RCC 7860 (cell line): ENCODE measurements at regions not wholly inside any gene's neighbourhood (a gene's known extent, or its start where the extent isn't known, plus 50 kb on each side); places are given as distances from the start of the nearest gene placed in this dataset.

ENCODE experiments used
- DNase-seq: peaks from one replicate; pipeline ENCODE4 v3.0.0-alpha.2; 2015; ENCODE audit warnings: low spot score
- FAIRE-seq: peaks from 2 replicates; lab custom pipeline; 2012; peaks lifted over from hg19 to GRCh38; lab: Jason Lieb, UNC

GRCh38 chr20:24339210-24339641 lies 130.2 kb upstream of the SYNDIG1 start:
- FAIRE-seq, result no peak

GRCh38 chr20:24337551-24337950 lies 131.9 kb upstream of the SYNDIG1 start:
- FAIRE-seq (no peak), DNase-seq (no peak)

More at GRCh38 chr20:24339210-24339641, 130.2 kb upstream of the SYNDIG1 start:
- DNase-seq, result no peak

- FAIRE-seq, result no peak
- DNase-seq, result no peak
Observed at GRCh38 chr20:24337069-24337468, 132.4 kb upstream of the SYNDIG1 start.

- no peak for FAIRE-seq
- DNase-seq, result no peak
Observed at GRCh38 chr20:24334830-24335229, 134.6 kb upstream of the SYNDIG1 start.

- FAIRE-seq, result no peak
- no peak for DNase-seq
Observed at GRCh38 chr20:24332956-24333355, 136.5 kb upstream of the SYNDIG1 start.

GRCh38 chr20:24331939-24332338 lies 137.5 kb upstream of the SYNDIG1 start:
- no peak for FAIRE-seq

GRCh38 chr20:24328901-24329300 lies 140.5 kb upstream of the SYNDIG1 start:
- FAIRE-seq, result no peak
- DNase-seq, result no peak

More at GRCh38 chr20:24331939-24332338, 137.5 kb upstream of the SYNDIG1 start:
- DNase-seq, result no peak

- no peak for DNase-seq
- FAIRE-seq, result no peak
Observed at GRCh38 chr20:24321973-24322372, 147.5 kb upstream of the SYNDIG1 start.

GRCh38 chr20:24318569-24319352 lies 150.7 kb upstream of the SYNDIG1 start:
- no peak for DNase-seq
- no peak for FAIRE-seq

- FAIRE-seq (no peak), DNase-seq (no peak)
Observed at GRCh38 chr20:24317224-24317623, 152.2 kb upstream of the SYNDIG1 start.

- DNase-seq, result no peak
- no peak for FAIRE-seq
Observed at GRCh38 chr20:24316731-24317130, 152.7 kb upstream of the SYNDIG1 start.

GRCh38 chr20:24314053-24314452 lies 155.4 kb upstream of the SYNDIG1 start:
- FAIRE-seq, result no peak

GRCh38 chr20:24309596-24309995 lies 159.8 kb upstream of the SYNDIG1 start:
- DNase-seq (no peak), FAIRE-seq (no peak)

More at GRCh38 chr20:24314053-24314452, 155.4 kb upstream of the SYNDIG1 start:
- no peak for DNase-seq

GRCh38 chr20:24305371-24305770 lies 164.1 kb upstream of the SYNDIG1 start:
- no peak for FAIRE-seq
- no peak for DNase-seq

GRCh38 chr20:24304291-24304690 lies 165.1 kb upstream of the SYNDIG1 start:
- FAIRE-seq, result no peak
- DNase-seq, result no peak

- no peak for DNase-seq
- FAIRE-seq, result no peak
Observed at GRCh38 chr20:24303393-24304170, 165.8 kb upstream of the SYNDIG1 start.

- no peak for DNase-seq
- no peak for FAIRE-seq
Observed at GRCh38 chr20:24297993-24298392, 171.4 kb upstream of the SYNDIG1 start.

- DNase-seq, result no peak
- FAIRE-seq, result no peak
Observed at GRCh38 chr20:24296477-24297261, 172.8 kb upstream of the SYNDIG1 start.

GRCh38 chr20:24291014-24291413 lies 178.4 kb upstream of the SYNDIG1 start:
- no peak for FAIRE-seq
- no peak for DNase-seq

GRCh38 chr20:24289737-24290481 lies 179.5 kb upstream of the SYNDIG1 start:
- no peak for FAIRE-seq
- no peak for DNase-seq
